ENCODE measurements at regions not wholly inside any gene's neighbourhood (a gene's known extent, or its start where the extent isn't known, plus 50 kb on each side); places are given as distances from the start of the nearest gene placed in this dataset.
"Not testable (repeated sequence)": the region's sequence is repeated elsewhere in the genome, so short reads cannot be mapped to it uniquely, and the experiment has no call there.

- no peak for DNase-seq
Observed at GRCh38 chr21:28393279-28393678, 599.4 kb downstream of the LTN1 start.

GRCh38 chr21:28391938-28392849 lies 600.5 kb downstream of the LTN1 start:
- no peak for DNase-seq

- no peak for DNase-seq
Observed at GRCh38 chr21:28387220-28387619, 605.5 kb downstream of the LTN1 start.

- DNase-seq: no peak
Observed at GRCh38 chr21:28385845-28386244, 606.8 kb downstream of the LTN1 start.

- not testable (repeated sequence) for DNase-seq
Observed at GRCh38 chr21:28381000-28381745, 611.5 kb downstream of the LTN1 start.

DNA sequence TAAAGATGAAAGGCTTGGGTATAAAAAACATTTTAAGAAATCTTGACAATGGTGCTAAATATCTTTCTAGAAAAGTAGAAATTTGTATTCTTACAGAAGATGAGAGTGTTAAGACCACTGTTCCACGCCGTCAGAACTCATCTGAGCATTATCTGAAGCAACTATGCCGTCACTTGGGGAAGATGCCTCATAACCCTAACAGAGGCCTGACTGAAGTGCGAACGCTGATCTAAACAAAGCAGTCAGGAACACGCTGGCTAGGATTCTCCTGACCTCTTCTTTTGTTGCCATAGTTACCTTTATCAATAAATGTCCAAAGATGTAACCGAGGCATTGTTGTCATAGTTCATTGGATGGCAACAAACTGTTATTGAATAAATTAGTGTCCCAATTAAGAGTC lies 612.4 kb downstream of the LTN1 start:
- DNase-seq: no peak

DNA sequence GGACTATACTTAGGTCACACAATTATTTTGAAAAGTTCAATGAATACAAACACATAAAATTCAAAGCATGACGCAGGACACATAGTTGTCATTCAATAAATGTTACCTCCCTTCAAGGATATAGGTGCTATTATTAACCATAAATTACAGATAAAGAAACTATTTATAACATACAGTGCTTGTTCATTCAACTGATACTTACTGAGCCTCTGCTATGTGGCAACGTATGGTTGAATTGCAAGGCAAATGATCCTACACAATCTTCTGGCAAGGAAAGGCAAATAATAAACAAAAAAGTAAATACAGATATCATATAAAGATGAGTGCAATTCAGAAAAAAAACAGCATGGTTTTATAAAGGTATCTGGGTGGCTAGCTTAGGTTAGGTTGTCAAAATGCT lies 614.7 kb downstream of the LTN1 start:
- DNase-seq: no peak

DNA sequence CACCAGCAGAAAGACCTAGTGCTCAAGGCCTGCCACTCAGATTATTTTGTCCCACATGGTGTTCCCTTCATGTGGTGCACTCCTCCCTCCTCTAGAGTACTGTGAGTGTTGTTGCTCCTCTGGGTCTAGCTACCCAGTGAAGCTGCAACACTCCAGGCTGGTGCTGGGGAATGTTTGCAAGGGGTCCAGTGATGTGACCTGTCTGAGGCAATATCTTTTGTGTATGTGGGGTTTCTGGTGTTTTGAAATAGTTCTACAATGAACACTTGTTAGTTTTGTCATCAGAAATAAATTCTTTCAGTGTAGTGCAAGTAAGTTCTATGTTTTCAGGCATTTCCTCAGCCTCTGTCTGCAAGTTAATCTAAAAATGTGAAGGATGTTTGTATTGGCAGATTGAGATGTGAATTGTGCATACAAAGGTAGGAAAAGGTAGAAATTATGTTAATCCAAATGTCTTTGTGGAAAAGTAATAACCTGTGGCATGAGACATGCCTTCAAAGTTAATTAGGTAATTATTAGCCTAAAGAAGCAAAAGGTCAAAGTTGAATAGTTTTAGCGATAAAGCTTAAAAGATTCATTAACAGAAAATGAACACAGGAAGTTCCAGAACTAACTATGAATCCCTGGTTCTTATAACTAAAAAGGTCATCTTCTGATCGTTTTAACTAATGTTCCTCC lies 616.8 kb downstream of the LTN1 start:
- DNase-seq: no peak

DNA sequence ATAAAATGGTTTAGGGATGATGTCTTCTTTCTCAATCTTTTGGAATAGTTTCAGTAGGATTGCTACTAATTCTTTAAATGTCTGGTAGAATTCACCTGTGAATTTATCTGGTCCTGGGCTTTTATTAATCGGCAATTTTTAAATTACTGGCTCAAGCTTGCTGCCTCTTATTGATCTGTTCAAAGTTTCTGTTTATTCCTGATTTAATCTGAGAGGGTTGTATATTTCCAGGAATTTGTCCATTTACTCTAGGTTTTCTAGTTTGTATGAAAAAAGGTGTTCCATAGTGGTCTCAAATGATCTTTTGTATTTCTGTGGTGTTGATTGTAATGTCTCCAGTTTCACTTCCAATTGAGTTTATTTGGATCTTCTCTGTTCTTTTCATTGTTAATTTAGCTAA lies 617.8 kb downstream of the LTN1 start:
- DNase-seq: no peak

GRCh38 chr21:28371713-28372112 lies 621.0 kb downstream of the LTN1 start:
- DNase-seq: no peak

DNA sequence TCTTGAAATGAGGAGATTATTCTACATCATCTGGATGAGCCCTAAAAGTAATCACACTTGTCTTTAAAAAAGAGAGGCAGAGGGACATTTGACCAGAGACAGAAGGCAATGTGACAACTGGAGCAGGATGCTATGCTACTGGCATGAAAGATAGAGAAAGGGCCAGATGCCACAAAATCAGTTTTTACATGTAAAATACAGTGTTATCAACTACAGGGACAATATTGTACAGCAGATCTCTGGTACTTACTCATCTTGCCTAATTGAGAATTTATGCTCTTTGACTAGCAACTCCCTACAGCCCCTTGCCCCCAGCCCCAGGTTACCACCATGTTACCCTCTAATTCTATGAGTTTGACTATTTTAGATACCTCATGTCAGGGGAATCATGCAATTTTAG lies 633.4 kb downstream of the LTN1 start:
- no peak for DNase-seq

- DNase-seq: no peak
Observed at GRCh38 chr21:28358702-28359101, 634.0 kb downstream of the LTN1 start.

- DNase-seq: no peak
Observed at GRCh38 chr21:28358170-28358569, 634.5 kb downstream of the LTN1 start.

GRCh38 chr21:28357743-28358142 lies 634.9 kb downstream of the LTN1 start:
- DNase-seq: no peak

DNA sequence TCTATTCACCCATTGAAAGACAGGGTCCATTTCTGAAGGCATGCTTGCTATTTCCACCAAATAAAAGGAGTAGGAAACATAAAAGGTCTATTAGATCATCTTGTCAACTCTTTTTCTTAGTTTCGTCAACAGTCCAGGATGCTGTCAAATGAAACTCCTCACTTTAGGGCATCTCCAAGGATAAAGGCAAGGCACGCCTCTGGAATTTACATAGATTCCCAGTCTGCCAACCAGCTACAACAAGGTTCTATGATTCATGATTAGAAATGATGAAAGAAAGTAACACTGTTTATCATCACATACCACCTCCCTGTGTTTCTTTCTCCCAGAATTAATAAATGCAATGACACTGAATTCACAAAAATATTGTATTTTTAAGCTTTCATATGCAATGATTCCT lies 636.3 kb downstream of the LTN1 start:
- DNase-seq: no peak

GRCh38 chr21:28345934-28346333 lies 646.7 kb downstream of the LTN1 start:
- no peak for DNase-seq

DNA sequence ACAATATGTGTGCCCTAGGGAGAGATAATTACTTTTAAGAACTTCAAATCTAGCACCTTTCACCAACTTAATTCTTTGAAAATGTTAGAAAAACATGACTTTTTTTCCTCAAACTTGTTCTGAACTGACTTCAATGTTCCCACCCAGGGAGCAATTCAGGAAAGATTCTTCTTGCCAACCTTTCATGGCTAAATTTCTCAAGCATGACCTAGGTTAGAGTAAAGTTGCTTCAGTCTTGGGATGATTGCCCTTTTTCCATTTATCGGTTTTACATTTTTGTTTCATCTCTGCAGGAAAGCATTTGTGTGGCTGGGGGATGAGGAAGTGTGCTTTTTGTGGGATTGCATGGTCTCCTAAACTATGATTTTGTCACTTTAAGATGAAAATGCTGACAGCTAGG lies 647.7 kb downstream of the LTN1 start:
- DNase-seq: no peak

- no peak for DNase-seq
Observed at GRCh38 chr21:28342212-28342810, 650.4 kb downstream of the LTN1 start.

DNA sequence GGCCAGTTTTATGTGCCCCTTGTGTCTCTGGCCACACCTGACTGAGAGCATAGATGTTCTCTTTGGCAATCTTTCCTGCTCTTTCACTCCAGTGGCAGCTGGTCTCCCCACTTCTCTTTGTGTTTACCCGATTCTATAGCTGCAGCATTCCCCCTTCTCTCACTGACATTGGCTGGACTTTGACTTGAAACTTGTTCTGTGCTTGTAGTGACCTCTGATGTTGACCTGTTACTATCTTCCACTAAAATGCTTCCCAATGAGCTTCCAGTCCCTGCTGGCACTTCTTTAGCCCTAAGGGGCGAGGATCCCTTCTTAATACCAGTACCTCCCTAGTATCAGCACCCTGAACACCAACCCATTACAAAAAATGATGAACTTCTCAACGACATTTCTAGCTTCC lies 653.3 kb downstream of the LTN1 start:
- DNase-seq: no peak

DNA sequence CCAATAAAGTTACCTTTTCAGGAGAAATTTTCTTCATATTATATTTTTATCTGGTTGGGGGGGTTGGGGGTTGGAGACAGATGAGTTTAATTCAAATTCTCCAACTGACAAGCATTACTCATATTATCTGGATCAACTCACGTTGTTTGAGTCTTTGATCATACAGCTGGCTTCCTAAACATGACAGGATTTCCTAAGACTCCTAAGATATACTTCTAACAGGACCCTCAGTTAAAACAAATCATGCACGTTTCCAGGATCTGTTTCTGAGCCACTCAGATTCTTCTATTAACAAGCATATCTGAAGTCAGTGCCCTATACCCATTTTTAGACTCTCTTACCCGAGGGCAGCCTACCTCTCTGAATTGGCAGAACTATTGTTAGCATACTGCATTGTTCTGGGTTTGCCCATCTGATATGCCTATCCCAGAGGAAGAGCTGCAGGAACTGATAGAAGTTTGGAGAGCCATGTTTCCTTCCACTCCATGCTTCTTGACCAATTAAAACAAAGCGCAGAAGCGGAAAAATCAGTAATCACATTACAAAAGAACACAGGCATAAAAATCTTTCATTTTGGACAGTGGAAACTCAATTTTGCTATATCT lies 653.9 kb downstream of the LTN1 start:
- DNase-seq: no peak

GRCh38 chr21:28337315-28337714 lies 655.4 kb downstream of the LTN1 start:
- no peak for DNase-seq

- no peak for DNase-seq
Observed at GRCh38 chr21:28336314-28336713, 656.4 kb downstream of the LTN1 start.

DNA sequence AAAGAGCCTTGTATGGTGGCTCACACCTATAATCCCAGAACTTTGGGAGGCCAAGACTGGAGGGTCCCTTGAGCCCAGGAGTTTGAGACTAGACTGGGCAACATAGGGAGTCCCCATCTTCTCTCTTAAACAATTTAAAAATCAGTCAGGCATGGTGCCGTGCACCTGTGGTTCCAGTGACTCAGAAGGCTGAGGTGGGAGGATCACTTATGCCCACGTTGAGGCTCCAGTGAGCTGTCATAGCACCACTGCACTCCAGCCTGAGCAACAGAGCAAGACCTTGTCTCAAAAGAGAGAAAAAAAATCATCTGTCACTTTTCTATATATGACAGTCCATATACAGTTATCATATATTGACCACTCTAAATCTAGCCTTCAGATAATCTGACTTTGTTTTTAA lies 658.3 kb downstream of the LTN1 start:
- no peak for DNase-seq
